Pancreas (tissue), 10 donors: ENCODE measurements at regions not wholly inside any gene's neighbourhood (a gene's known extent, or its start where the extent isn't known, plus 50 kb on each side); places are given as distances from the start of the nearest gene placed in this dataset.

ENCODE experiments used
- ATAC-seq, 4 donors: fragments of 200-7000 bp; cut with Tn5 transposase; one replicate each; pipeline versions ENCODE4 v1.8.0 to v1.9.1; 2020; ENCODE audit warnings: mild to moderate bottlenecking in 4 of 4, moderate library complexity in 4 of 4
- DNase-seq, 6 donors: peaks; one replicate each; pipeline ENCODE4 v3.0.0-alpha.2; 2020
- FAIRE-seq: peaks from 2 replicates; lab custom pipeline; 2012; peaks lifted over from hg19 to GRCh38; lab: Jason Lieb, UNC
- H3K27ac ChIP-seq, 4 donors: fragments of 200-600 bp; sonication (generic); 1 replicate in 3 of 4; 2 replicates in 1 of 4; pipeline versions ENCODE4 v1.5.0 to v1.8.0; 2020
- H3K27me3 ChIP-seq, 4 donors: fragments of 200-600 bp; one replicate each; pipeline ENCODE4 v1.8.0; 2021
- H3K36me3 ChIP-seq, 3 donors: fragments of 200-600 bp; sonication (generic) in 1 of 3; one replicate each; pipeline versions ENCODE4 v1.5.0 to v1.8.0; 2020 to 2021
- H3K4me1 ChIP-seq, 3 donors: fragments of 200-600 bp; one replicate each; pipeline ENCODE4 v1.8.0; 2021
- H3K4me3 ChIP-seq, 4 donors: fragments of 200-600 bp; sonication (generic) in 2 of 4; one replicate each; pipeline versions ENCODE4 v1.5.0 to v1.8.0; 2020 to 2021
- H3K9me3 ChIP-seq, 4 donors: fragments of 200-600 bp; one replicate each; pipeline ENCODE4 v1.8.0; 2021
- WGBS, 2 donors: extraction: QIAGEN DNeasy Blood & Tissue Kit; methylation state at CpG; one replicate each; pipeline ENCODE4 v1.1.7; 2013; 5-methylcytosine and 5-hydroxymethylcytosine counted together
- intact Hi-C, 3 donors: fragments of 100-400 bp; cut with DNase I; formaldehyde crosslinking; loops; one replicate each; pipeline versions ENCODE4 v1.11.1 to v1.14.2; 2022
- TF ChIP-seq, protein P1 (sequence below), 4 donors: fragments of 200-600 bp; sonication (generic) in 3 of 4; IDR thresholded peaks; one replicate each; pipeline versions ENCODE4 v1.5.0 to v1.8.0; 2021; ENCODE audit warnings: antibody characterized with exemption in 4 of 4
- donor health status: healthy with polysubstance abuse.
- donor health status: DM: no; HTN: no; CAD: no; lungs with moderate emphysema.
- donor health status: DM: no; HTN: no; CAD: no.
- donor health status: control.
- donor health status: control.
- donor health status: Bipolar disorder and iron deficiency.
- donor health status: DM: yes; HTN: yes; CAD: no.
- donor health status: DM: no; HTN: no; CAD: no.
- donor health status: DM: no; HTN: no; CAD: no.
- donor health status: DM: yes; HTN: yes; CAD: no.

DNA sequence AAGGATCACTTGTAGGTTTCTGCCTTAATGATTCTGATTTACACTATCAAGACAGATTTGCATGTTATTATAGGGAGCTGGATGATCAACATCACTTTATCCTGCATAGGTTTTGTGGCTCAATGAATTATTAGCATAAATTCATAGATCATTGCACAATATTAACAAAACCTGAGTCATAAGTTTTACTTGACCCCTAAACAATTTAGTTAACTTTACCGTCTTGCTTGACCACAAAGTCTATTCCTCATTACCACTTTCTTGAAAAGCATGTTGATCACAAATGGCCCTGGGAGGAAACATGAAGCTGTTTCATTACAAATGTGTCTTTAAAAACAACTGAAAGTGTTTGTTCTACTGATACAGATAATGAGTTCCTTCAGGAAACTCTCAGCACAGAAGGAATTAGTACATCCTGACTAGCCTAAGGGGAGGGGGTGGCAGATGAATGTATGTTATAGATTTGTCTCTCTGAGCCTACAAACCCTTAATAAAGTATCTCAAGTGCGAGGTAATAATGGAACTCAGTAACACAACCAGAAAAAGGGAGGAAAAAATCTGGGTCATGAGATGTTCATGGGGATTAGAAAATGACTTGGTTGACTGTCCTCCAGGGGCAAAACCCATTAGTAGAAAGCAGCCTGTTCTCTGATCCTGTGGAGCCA, 303.4 kb downstream of the PIK3C3 start:
- H3K27me3 ChIP-seq = no peaks in the 10 kb centered on the region
- no peaks in the 10 kb centered on the region for H3K9me3 ChIP-seq
- H3K27ac ChIP-seq = no peak overlapping the region
- ATAC-seq = no peak
- no peak overlapping the region for H3K4me3 ChIP-seq
- DNase-seq = no peak
- no peak for FAIRE-seq
- TF ChIP-seq, protein P1, sequence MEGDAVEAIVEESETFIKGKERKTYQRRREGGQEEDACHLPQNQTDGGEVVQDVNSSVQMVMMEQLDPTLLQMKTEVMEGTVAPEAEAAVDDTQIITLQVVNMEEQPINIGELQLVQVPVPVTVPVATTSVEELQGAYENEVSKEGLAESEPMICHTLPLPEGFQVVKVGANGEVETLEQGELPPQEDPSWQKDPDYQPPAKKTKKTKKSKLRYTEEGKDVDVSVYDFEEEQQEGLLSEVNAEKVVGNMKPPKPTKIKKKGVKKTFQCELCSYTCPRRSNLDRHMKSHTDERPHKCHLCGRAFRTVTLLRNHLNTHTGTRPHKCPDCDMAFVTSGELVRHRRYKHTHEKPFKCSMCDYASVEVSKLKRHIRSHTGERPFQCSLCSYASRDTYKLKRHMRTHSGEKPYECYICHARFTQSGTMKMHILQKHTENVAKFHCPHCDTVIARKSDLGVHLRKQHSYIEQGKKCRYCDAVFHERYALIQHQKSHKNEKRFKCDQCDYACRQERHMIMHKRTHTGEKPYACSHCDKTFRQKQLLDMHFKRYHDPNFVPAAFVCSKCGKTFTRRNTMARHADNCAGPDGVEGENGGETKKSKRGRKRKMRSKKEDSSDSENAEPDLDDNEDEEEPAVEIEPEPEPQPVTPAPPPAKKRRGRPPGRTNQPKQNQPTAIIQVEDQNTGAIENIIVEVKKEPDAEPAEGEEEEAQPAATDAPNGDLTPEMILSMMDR (IDR thresholded peaks at IDR 0.05) = no peak
- H3K36me3 ChIP-seq = no peaks in the 10 kb centered on the region
- intact Hi-C loops = loop anchor here in 1 of 3 donors (10.0 kb wide), 1 partner anchor 64 kb away; no protein-coding TSS in a partner anchor
- WGBS, 2 donors = 63 to 70% methylated on average over 2 of the region's 2 CpGs
- H3K4me1 ChIP-seq = no peaks in the 10 kb centered on the region

DNA sequence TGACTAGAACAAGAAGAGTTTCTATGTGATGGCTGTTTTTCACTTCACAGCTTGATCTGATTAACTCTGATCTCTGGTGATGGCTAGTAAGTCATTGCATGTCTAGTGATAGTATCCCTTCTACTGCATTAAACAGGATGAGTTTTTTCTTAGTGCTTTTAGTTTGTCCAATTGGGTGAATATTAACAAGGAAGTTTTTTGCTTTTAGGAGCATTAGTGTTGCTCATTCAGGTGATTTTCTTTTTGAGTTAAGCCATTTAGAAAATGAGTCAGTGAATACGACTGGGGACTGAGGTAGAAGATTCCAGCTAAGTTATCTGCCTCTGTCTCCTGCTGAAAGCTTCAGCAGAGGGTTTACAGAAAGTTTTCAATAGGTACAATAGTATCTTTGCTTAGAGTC, 306.7 kb downstream of the PIK3C3 start:
- no peak for ATAC-seq
- no peak overlapping the region for H3K4me3 ChIP-seq
- no peaks in the 10 kb centered on the region for H3K9me3 ChIP-seq
- intact Hi-C loops = no loop called here
- 32 to 35% methylated on average over 1 of the region's 1 CpG for WGBS, 2 donors
- H3K36me3 ChIP-seq = no peaks in the 10 kb centered on the region
- H3K27me3 ChIP-seq = no peaks in the 10 kb centered on the region
- TF ChIP-seq, protein P1 (IDR thresholded peaks at IDR 0.05) = no peak
- H3K4me1 ChIP-seq = no peaks in the 10 kb centered on the region
- no peak for DNase-seq
- H3K27ac ChIP-seq = no peak overlapping the region
- no peak for FAIRE-seq

DNA sequence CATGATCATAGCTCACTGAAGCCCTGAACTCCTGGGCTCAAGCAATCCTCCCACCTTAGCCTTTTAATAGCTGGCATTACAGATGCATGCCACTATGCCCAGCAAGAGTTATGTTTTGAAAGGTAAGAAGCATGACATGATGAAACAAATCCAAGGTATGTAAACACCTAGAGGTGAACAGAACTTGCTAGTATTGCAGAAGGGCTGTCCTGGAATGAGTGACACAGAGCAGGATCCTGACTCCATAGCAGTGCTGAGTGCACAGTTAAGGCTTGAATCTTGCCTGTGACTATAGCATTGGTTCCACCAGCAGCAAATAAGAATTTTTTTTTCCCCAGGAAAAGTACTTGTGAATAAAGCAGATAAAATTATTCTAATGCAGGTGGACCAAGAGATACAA, 309.5 kb downstream of the PIK3C3 start:
- no peak for FAIRE-seq
- TF ChIP-seq, protein P1 (IDR thresholded peaks at IDR 0.05) = no peak
- no peak for ATAC-seq
- Histone ChIP-seq H3K9me3 (no peaks in the 10 kb centered on the region), H3K27ac (no peak overlapping the region), H3K4me3 (no peak overlapping the region), H3K27me3 (no peaks in the 10 kb centered on the region), H3K4me1 (no peaks in the 10 kb centered on the region), H3K36me3 (no peaks in the 10 kb centered on the region)
- intact Hi-C loops = no loop called here
- DNase-seq = no peak

DNA sequence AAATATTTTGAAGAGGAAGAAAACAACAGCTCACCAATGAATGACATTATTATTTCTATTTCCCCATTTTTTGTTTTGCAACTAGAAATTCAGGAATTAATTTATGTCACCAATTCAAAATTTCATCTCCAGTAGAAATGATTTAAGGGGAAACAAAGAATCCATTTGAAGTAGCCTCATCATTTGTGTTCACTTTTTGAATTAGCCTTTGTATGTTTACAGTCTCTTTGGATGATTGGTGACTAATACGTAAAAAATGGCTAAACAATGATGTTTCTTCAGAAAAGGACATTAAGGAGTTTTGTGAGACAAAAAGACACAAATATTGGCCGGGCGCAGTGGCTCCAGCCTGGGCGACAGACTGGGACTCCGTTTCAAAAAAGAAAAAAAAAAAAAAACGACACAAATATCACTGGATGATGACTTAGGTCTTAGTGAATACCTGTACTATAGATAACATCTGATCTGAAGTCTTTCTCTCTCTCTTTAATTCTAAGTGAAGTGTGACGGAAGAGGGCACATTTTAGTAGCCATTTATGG, 313.2 kb downstream of the PIK3C3 start:
- intact Hi-C loops = no loop called here
- 54 to 71% methylated on average over 7 of the region's 7 CpGs for WGBS, 2 donors
- Histone ChIP-seq H3K36me3 (no peaks in the 10 kb centered on the region), H3K9me3 (no peaks in the 10 kb centered on the region), H3K27ac (no peak overlapping the region), H3K4me1 (no peaks in the 10 kb centered on the region), H3K4me3 (no peak overlapping the region), H3K27me3 (no peaks in the 10 kb centered on the region)
- FAIRE-seq (no peak), DNase-seq (no peak), ATAC-seq (no peak)
- TF ChIP-seq, protein P1 (IDR thresholded peaks at IDR 0.05) = no peak

DNA sequence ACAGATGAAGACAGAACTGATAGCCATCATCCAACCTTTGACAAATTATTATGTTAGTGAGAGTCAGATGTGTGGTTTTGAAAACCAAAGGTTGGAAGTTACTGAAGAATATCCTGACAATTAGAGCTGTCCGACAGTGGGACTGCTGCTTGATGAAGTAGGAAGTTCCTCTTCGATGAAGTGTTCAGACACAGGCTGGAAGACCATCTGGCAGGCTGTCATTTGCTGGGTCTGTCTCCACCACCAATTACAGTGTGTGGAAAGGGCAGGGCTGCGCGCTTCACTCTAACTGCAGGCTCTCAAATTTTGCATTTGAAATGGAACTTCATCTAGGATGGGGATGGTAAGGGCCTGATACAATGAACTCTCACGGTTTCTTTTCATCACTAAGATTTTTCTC, 313.8 kb downstream of the PIK3C3 start:
- ATAC-seq = no peak
- no peak for DNase-seq
- intact Hi-C loops = no loop called here

More for the DNA sequence above, 313.8 kb downstream of the PIK3C3 start:
- no peak overlapping the region for H3K4me3 ChIP-seq
- H3K36me3 ChIP-seq = no peaks in the 10 kb centered on the region
- FAIRE-seq = no peak
- H3K9me3 ChIP-seq = no peaks in the 10 kb centered on the region
- H3K27me3 ChIP-seq = no peaks in the 10 kb centered on the region
- H3K27ac ChIP-seq = no peak overlapping the region
- WGBS, 2 donors = 64 to 68% methylated on average over 5 of the region's 5 CpGs
- TF ChIP-seq, protein P1 (IDR thresholded peaks at IDR 0.05) = no peak
- H3K4me1 ChIP-seq = no peaks in the 10 kb centered on the region
